HL-60 (cell line): ENCODE measurements at regions not wholly inside any gene's neighbourhood (a gene's known extent, or its start where the extent isn't known, plus 50 kb on each side); places are given as distances from the start of the nearest gene placed in this dataset.
"Not testable (repeated sequence)": the region's sequence is repeated elsewhere in the genome, so short reads cannot be mapped to it uniquely, and the experiment has no call there.

Source experiments
- POLR2AphosphoS5 ChIP-seq: IDR thresholded peaks from 2 replicates; pipeline ENCODE4 v1.6.1; 2012; ENCODE audit warnings: low read depth
- TF ChIP-seq, protein P1 (sequence below): IDR thresholded peaks from one replicate; pipeline ENCODE4 v1.5.1; 2011; ENCODE audit warnings: low read length, control low read depth, inconsistent platforms; ENCODE audit not compliant: insufficient read depth
- TF ChIP-seq, protein P2 (sequence below): IDR thresholded peaks from 2 replicates; pipeline ENCODE4 v1.6.1; 2012; ENCODE audit warnings: low read depth; ENCODE audit not compliant: insufficient replicate concordance

DNA sequence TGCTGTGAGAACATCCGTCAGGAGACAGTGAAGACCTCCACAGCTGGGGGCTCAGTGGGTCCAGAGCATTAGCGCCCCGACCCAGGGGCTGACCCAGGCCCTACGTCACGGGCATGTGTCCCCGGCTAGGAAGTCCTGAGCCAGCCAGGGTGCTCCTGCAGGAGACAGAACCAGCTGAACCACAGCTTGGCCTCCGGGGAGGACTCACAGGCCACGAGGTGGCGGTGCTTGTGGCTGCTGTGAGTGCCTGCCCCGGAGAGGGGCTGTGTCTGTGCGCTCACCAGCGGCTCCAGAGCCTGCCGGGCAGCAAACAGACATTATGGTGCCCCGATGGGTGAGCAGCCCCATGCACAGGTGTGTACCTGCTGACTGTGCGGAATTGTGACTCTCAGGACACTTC lies 4085.2 kb upstream of the TPTE start:
- TF ChIP-seq, protein P1, sequence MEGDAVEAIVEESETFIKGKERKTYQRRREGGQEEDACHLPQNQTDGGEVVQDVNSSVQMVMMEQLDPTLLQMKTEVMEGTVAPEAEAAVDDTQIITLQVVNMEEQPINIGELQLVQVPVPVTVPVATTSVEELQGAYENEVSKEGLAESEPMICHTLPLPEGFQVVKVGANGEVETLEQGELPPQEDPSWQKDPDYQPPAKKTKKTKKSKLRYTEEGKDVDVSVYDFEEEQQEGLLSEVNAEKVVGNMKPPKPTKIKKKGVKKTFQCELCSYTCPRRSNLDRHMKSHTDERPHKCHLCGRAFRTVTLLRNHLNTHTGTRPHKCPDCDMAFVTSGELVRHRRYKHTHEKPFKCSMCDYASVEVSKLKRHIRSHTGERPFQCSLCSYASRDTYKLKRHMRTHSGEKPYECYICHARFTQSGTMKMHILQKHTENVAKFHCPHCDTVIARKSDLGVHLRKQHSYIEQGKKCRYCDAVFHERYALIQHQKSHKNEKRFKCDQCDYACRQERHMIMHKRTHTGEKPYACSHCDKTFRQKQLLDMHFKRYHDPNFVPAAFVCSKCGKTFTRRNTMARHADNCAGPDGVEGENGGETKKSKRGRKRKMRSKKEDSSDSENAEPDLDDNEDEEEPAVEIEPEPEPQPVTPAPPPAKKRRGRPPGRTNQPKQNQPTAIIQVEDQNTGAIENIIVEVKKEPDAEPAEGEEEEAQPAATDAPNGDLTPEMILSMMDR: not testable (repeated sequence)
- TF ChIP-seq, protein P2, sequence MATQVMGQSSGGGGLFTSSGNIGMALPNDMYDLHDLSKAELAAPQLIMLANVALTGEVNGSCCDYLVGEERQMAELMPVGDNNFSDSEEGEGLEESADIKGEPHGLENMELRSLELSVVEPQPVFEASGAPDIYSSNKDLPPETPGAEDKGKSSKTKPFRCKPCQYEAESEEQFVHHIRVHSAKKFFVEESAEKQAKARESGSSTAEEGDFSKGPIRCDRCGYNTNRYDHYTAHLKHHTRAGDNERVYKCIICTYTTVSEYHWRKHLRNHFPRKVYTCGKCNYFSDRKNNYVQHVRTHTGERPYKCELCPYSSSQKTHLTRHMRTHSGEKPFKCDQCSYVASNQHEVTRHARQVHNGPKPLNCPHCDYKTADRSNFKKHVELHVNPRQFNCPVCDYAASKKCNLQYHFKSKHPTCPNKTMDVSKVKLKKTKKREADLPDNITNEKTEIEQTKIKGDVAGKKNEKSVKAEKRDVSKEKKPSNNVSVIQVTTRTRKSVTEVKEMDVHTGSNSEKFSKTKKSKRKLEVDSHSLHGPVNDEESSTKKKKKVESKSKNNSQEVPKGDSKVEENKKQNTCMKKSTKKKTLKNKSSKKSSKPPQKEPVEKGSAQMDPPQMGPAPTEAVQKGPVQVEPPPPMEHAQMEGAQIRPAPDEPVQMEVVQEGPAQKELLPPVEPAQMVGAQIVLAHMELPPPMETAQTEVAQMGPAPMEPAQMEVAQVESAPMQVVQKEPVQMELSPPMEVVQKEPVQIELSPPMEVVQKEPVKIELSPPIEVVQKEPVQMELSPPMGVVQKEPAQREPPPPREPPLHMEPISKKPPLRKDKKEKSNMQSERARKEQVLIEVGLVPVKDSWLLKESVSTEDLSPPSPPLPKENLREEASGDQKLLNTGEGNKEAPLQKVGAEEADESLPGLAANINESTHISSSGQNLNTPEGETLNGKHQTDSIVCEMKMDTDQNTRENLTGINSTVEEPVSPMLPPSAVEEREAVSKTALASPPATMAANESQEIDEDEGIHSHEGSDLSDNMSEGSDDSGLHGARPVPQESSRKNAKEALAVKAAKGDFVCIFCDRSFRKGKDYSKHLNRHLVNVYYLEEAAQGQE: not testable (repeated sequence)
- not testable (repeated sequence) for TF ChIP-seq POLR2AphosphoS5
